Liver (tissue), 8 donors: ENCODE measurements at regions not wholly inside any gene's neighbourhood (a gene's known extent, or its start where the extent isn't known, plus 50 kb on each side); places are given as distances from the start of the nearest gene placed in this dataset.

ENCODE experiments used
- DNase-seq: peaks from one replicate; pipeline ENCODE4 v3.0.0-alpha.2; 2017; ENCODE audit warnings: low spot score
- H3K27ac ChIP-seq, 2 donors: one replicate each; pipeline ENCODE4 v1.7.0; 2013; ENCODE audit warnings: inconsistent platforms in 2 of 2, low read length in 2 of 2, control low read depth in 1 of 2, low read depth in 1 of 2, mild to moderate bottlenecking in 1 of 2
- H3K27me3 ChIP-seq, 4 donors: one replicate each; pipeline versions ENCODE4 v1.6.1 to v1.7.0; 2013; ENCODE audit warnings: low read length in 3 of 4, inconsistent platforms in 1 of 4, mild to moderate bottlenecking in 1 of 4, moderate library complexity in 1 of 4; ENCODE audit not compliant: control insufficient read depth in 4 of 4, insufficient read depth in 4 of 4
- H3K36me3 ChIP-seq, 4 donors: one replicate each; pipeline versions ENCODE4 v1.6.1 to v1.7.0; 2013; ENCODE audit warnings: low read length in 3 of 4, mild to moderate bottlenecking in 3 of 4, low read depth in 1 of 4, moderate library complexity in 1 of 4; ENCODE audit not compliant: control insufficient read depth in 4 of 4, insufficient read depth in 3 of 4
- H3K4me1 ChIP-seq, 4 donors: one replicate each; pipeline versions ENCODE4 v1.6.1 to v1.7.0; 2013; ENCODE audit warnings: low read length in 3 of 4, mild to moderate bottlenecking in 3 of 4, moderate library complexity in 1 of 4; ENCODE audit not compliant: control insufficient read depth in 4 of 4, insufficient read depth in 4 of 4
- H3K4me3 ChIP-seq, 3 donors: one replicate each; pipeline versions ENCODE4 v1.6.1 to v1.7.0; 2013; ENCODE audit warnings: low read length in 3 of 3, control low read depth in 1 of 3, low read depth in 1 of 3, mild to moderate bottlenecking in 1 of 3
- H3K9ac ChIP-seq, 2 donors: one replicate each; pipeline ENCODE4 v1.7.0; 2013; ENCODE audit warnings: low read length in 2 of 2, mild to moderate bottlenecking in 2 of 2, moderate library complexity in 2 of 2, control low read depth in 1 of 2, low read depth in 1 of 2
- H3K9me3 ChIP-seq, 4 donors: one replicate each; pipeline versions ENCODE4 v1.6.1 to v1.7.0; 2013; ENCODE audit warnings: low read length in 3 of 4; ENCODE audit not compliant: control insufficient read depth in 4 of 4
- EGR1 ChIP-seq, 2 donors: IDR thresholded peaks; 2 replicates each; pipeline ENCODE4 v1.6.1; 2016 to 2018; ENCODE audit warnings: antibody characterized with exemption in 2 of 2, low read depth in 2 of 2
- FOXA1 ChIP-seq: IDR thresholded peaks from 2 replicates; pipeline ENCODE4 v1.6.1; 2016; ENCODE audit warnings: antibody characterized with exemption
- FOXA2 ChIP-seq: IDR thresholded peaks from 2 replicates; pipeline ENCODE4 v1.6.1; 2016; ENCODE audit warnings: antibody characterized with exemption
- GABPA ChIP-seq, 2 donors: IDR thresholded peaks in 1 of 2; conservative IDR thresholded peaks in 1 of 2; 2 replicates each; pipeline ENCODE4 v1.6.1; 2016; ENCODE audit warnings: antibody characterized with exemption in 2 of 2, mild to moderate bottlenecking in 1 of 2, moderate library complexity in 1 of 2
- HNF4A ChIP-seq, 2 donors: conservative IDR thresholded peaks; 2 replicates each; pipeline ENCODE4 v1.6.1; 2016; ENCODE audit warnings: antibody characterized with exemption in 2 of 2, mild to moderate bottlenecking in 2 of 2
- HNF4G ChIP-seq: IDR thresholded peaks from 2 replicates; pipeline ENCODE4 v1.6.1; 2016; ENCODE audit warnings: antibody characterized with exemption
- JUND ChIP-seq, 2 donors: IDR thresholded peaks; 2 replicates each; pipeline ENCODE4 v1.6.1; 2016; ENCODE audit warnings: antibody characterized with exemption in 2 of 2
- NR2F2 ChIP-seq: IDR thresholded peaks from 2 replicates; pipeline ENCODE4 v1.6.1; 2016; ENCODE audit warnings: antibody characterized with exemption
- RAD21 ChIP-seq, 2 donors: IDR thresholded peaks; 2 replicates each; pipeline ENCODE4 v1.6.1; 2016; ENCODE audit warnings: antibody characterized with exemption in 2 of 2, mild to moderate bottlenecking in 2 of 2
- RXRA ChIP-seq, 2 donors: IDR thresholded peaks; 2 replicates each; pipeline ENCODE4 v1.6.1; 2017 to 2018; ENCODE audit warnings: antibody characterized with exemption in 2 of 2, mild to moderate bottlenecking in 1 of 2
- SP1 ChIP-seq: IDR thresholded peaks from 2 replicates; pipeline ENCODE4 v1.6.1; 2018; ENCODE audit warnings: antibody characterized with exemption, mild to moderate bottlenecking
- TAF1 ChIP-seq: conservative IDR thresholded peaks from 2 replicates; pipeline ENCODE4 v1.6.1; 2016; ENCODE audit warnings: antibody characterized with exemption, mild to moderate bottlenecking
- YY1 ChIP-seq: IDR thresholded peaks from 2 replicates; pipeline ENCODE4 v1.6.1; 2016; ENCODE audit warnings: antibody characterized with exemption, mild to moderate bottlenecking
- WGBS: extraction: QIAGEN DNeasy Blood & Tissue Kit; methylation state at CpG from one replicate; pipeline ENCODE4 v1.1.7; 2013; 5-methylcytosine and 5-hydroxymethylcytosine counted together
- TF ChIP-seq, protein P1 (sequence below): IDR thresholded peaks from 2 replicates; pipeline ENCODE4 v1.6.1; 2016; ENCODE audit warnings: antibody characterized with exemption
- TF ChIP-seq, protein P2 (sequence below): fragments of 150-350 bp; IDR thresholded peaks from 2 replicates; pipeline ENCODE4 v1.5.1; 2017; ENCODE audit warnings: improper control_type of control experiment, low read depth, low read length; ENCODE audit not compliant: missing input control
- TF ChIP-seq, protein P3 (sequence below): IDR thresholded peaks from 2 replicates; pipeline ENCODE4 v1.6.1; 2016; ENCODE audit warnings: antibody characterized with exemption
- TF ChIP-seq, protein P4 (sequence below): IDR thresholded peaks from 2 replicates; pipeline ENCODE4 v1.6.1; 2016; ENCODE audit warnings: antibody characterized with exemption, mild to moderate bottlenecking
- TF ChIP-seq, protein P5 (sequence below): IDR thresholded peaks from 2 replicates; pipeline ENCODE4 v1.6.1; 2016; ENCODE audit warnings: antibody characterized with exemption
- donor health status: healthy.
- donor health status: healthy.
- donor health status: healthy.
- donor health status: healthy.
- donor health status: healthy.

DNA sequence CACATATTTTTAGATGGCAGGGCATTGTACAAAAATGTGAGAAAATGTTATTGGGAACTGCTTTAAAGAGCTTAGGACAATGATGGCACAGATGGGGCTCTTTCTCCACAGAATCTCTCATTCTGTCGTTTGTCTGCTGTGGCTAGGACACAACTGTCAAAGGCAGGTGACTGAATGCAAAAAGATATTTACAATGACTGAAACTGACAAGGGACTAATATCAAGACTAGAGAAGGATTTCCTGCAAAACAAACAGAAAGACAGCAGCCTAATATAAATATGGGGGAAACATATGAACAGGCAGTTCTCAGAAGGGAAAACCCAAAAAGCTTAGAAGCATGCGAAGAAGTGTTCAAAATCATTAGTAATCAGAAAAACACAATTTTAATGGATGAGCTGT, 177.5 kb upstream of the AFF2 start:
- Histone ChIP-seq H3K9ac (no peak overlapping the region), H3K4me1 (no peaks in the 10 kb centered on the region), H3K4me3 (no peak overlapping the region), H3K9me3 (no peaks in the 10 kb centered on the region), H3K27ac (no peak overlapping the region), H3K36me3 (no peaks in the 10 kb centered on the region), H3K27me3 (no peaks in the 10 kb centered on the region)
- TF ChIP-seq, protein P1, sequence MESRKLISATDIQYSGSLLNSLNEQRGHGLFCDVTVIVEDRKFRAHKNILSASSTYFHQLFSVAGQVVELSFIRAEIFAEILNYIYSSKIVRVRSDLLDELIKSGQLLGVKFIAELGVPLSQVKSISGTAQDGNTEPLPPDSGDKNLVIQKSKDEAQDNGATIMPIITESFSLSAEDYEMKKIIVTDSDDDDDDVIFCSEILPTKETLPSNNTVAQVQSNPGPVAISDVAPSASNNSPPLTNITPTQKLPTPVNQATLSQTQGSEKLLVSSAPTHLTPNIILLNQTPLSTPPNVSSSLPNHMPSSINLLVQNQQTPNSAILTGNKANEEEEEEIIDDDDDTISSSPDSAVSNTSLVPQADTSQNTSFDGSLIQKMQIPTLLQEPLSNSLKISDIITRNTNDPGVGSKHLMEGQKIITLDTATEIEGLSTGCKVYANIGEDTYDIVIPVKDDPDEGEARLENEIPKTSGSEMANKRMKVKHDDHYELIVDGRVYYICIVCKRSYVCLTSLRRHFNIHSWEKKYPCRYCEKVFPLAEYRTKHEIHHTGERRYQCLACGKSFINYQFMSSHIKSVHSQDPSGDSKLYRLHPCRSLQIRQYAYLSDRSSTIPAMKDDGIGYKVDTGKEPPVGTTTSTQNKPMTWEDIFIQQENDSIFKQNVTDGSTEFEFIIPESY, result no peak
- TF ChIP-seq GABPA (IDR thresholded peaks at IDR 0.05 in 1 of 2, conservative IDR thresholded peaks at IDR 0.05 in 1 of 2), result no peak
- TF ChIP-seq EGR1 (IDR thresholded peaks at IDR 0.05; ENCODE audit: low read depth in 2 of 2), result no peak
- no peak for TF ChIP-seq HNF4A (conservative IDR thresholded peaks at IDR 0.05)
- TF ChIP-seq, protein P2, sequence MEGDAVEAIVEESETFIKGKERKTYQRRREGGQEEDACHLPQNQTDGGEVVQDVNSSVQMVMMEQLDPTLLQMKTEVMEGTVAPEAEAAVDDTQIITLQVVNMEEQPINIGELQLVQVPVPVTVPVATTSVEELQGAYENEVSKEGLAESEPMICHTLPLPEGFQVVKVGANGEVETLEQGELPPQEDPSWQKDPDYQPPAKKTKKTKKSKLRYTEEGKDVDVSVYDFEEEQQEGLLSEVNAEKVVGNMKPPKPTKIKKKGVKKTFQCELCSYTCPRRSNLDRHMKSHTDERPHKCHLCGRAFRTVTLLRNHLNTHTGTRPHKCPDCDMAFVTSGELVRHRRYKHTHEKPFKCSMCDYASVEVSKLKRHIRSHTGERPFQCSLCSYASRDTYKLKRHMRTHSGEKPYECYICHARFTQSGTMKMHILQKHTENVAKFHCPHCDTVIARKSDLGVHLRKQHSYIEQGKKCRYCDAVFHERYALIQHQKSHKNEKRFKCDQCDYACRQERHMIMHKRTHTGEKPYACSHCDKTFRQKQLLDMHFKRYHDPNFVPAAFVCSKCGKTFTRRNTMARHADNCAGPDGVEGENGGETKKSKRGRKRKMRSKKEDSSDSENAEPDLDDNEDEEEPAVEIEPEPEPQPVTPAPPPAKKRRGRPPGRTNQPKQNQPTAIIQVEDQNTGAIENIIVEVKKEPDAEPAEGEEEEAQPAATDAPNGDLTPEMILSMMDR, result no peak
- TF ChIP-seq YY1, result no peak
- no peak for TF ChIP-seq SP1
- TF ChIP-seq RXRA (IDR thresholded peaks at IDR 0.05), result no peak
- TF ChIP-seq, protein P3, sequence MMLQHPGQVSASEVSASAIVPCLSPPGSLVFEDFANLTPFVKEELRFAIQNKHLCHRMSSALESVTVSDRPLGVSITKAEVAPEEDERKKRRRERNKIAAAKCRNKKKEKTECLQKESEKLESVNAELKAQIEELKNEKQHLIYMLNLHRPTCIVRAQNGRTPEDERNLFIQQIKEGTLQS, result no peak
- TF ChIP-seq, protein P4, sequence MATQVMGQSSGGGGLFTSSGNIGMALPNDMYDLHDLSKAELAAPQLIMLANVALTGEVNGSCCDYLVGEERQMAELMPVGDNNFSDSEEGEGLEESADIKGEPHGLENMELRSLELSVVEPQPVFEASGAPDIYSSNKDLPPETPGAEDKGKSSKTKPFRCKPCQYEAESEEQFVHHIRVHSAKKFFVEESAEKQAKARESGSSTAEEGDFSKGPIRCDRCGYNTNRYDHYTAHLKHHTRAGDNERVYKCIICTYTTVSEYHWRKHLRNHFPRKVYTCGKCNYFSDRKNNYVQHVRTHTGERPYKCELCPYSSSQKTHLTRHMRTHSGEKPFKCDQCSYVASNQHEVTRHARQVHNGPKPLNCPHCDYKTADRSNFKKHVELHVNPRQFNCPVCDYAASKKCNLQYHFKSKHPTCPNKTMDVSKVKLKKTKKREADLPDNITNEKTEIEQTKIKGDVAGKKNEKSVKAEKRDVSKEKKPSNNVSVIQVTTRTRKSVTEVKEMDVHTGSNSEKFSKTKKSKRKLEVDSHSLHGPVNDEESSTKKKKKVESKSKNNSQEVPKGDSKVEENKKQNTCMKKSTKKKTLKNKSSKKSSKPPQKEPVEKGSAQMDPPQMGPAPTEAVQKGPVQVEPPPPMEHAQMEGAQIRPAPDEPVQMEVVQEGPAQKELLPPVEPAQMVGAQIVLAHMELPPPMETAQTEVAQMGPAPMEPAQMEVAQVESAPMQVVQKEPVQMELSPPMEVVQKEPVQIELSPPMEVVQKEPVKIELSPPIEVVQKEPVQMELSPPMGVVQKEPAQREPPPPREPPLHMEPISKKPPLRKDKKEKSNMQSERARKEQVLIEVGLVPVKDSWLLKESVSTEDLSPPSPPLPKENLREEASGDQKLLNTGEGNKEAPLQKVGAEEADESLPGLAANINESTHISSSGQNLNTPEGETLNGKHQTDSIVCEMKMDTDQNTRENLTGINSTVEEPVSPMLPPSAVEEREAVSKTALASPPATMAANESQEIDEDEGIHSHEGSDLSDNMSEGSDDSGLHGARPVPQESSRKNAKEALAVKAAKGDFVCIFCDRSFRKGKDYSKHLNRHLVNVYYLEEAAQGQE, result no peak
- no peak for TF ChIP-seq TAF1
- TF ChIP-seq JUND (IDR thresholded peaks at IDR 0.05), result no peak
- TF ChIP-seq HNF4G, result no peak
- TF ChIP-seq FOXA2, result no peak
- TF ChIP-seq, protein P5, sequence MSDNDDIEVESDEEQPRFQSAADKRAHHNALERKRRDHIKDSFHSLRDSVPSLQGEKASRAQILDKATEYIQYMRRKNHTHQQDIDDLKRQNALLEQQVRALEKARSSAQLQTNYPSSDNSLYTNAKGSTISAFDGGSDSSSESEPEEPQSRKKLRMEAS, result no peak
- TF ChIP-seq NR2F2, result no peak
- no peak for TF ChIP-seq FOXA1
- no peak for TF ChIP-seq RAD21 (IDR thresholded peaks at IDR 0.05)
- DNase-seq, result no peak
- WGBS, result 77% methylated on average over 2 of the region's 2 CpGs
